ENCODE measurements at regions not wholly inside any gene's neighbourhood (a gene's known extent, or its start where the extent isn't known, plus 50 kb on each side); places are given as distances from the start of the nearest gene placed in this dataset.

DNA sequence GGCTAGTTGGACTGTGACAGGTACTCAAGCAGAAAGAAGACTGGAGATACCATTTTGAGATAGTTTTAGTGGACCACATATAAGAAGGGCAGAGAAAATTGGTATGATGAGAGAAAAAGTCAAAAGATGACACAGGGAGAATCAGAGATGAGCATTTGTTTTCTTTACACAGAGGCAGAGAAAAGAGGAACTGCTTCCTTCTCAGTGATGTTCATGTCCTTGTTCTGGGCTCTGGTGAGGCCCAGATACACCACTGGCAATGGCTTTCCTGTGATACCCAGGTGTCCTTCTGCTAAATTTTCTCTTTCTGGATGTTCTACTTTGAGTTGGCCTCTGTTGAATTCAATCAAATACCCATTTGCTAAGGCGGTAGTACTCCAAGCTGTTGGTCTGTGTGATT lies 1782.7 kb upstream of the SEL1L start:
- WGBS, 2 donors = 70 to 79% methylated on average over 1 of the region's 1 CpG
- H3K27ac ChIP-seq = no peak overlapping the region
- intact Hi-C loops (cut with DNase I) = no loop called here
- FAIRE-seq (no peak), ATAC-seq (no peak), DNase-seq (no peak)
- no peaks in the 10 kb centered on the region for H3K9me3 ChIP-seq
- H3K36me3 ChIP-seq = no peaks in the 10 kb centered on the region
- peaks cover 0 to 2% (median 0%) of the 10 kb centered on the region in 4 donors for H3K27me3 ChIP-seq
- H3K4me1 ChIP-seq = no peaks in the 10 kb centered on the region
- TF ChIP-seq, protein P1, sequence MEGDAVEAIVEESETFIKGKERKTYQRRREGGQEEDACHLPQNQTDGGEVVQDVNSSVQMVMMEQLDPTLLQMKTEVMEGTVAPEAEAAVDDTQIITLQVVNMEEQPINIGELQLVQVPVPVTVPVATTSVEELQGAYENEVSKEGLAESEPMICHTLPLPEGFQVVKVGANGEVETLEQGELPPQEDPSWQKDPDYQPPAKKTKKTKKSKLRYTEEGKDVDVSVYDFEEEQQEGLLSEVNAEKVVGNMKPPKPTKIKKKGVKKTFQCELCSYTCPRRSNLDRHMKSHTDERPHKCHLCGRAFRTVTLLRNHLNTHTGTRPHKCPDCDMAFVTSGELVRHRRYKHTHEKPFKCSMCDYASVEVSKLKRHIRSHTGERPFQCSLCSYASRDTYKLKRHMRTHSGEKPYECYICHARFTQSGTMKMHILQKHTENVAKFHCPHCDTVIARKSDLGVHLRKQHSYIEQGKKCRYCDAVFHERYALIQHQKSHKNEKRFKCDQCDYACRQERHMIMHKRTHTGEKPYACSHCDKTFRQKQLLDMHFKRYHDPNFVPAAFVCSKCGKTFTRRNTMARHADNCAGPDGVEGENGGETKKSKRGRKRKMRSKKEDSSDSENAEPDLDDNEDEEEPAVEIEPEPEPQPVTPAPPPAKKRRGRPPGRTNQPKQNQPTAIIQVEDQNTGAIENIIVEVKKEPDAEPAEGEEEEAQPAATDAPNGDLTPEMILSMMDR (IDR thresholded peaks at IDR 0.05) = no peak
- no peak overlapping the region for H3K4me3 ChIP-seq

DNA sequence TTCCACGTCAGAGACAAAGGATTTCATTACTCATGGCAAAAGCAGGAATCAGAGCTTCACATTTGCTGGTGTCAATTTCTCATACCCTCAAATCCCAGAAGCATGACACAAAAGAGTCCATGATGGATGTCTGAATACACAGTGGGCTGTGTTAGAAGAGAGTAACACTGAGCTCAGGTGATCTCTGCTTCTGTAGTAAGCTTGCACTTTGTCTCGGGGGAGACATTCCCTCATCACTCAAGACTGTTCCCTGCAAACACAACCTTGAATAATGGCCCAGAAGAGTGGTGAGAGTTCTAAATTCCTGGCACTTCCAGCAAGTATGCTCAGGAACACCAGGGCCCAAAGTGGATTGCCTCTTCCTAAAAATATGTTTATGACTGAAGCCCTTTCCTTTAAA lies 1787.2 kb upstream of the SEL1L start:
- Histone ChIP-seq H3K27me3 (peaks cover 0 to 2% (median 0%) of the 10 kb centered on the region in 4 donors), H3K27ac (no peak overlapping the region), H3K4me1 (no peaks in the 10 kb centered on the region), H3K9me3 (no peaks in the 10 kb centered on the region), H3K36me3 (no peaks in the 10 kb centered on the region), H3K4me3 (no peak overlapping the region)
- ATAC-seq (no peak), FAIRE-seq (no peak), DNase-seq (no peak)
- TF ChIP-seq, protein P1 (IDR thresholded peaks at IDR 0.05) = no peak
- intact Hi-C loops (cut with DNase I) = no loop called here
- WGBS, 2 donors = 76 to 93% methylated on average over 2 of the region's 2 CpGs

GRCh38 chr14:83331513-83331912 lies 1797.9 kb upstream of the SEL1L start:
- H3K36me3 ChIP-seq = no peaks in the 10 kb centered on the region
- FAIRE-seq (no peak), DNase-seq (no peak), ATAC-seq (no peak)
- intact Hi-C loops (cut with DNase I) = no loop called here
- no peaks in the 10 kb centered on the region for H3K4me1 ChIP-seq
- H3K9me3 ChIP-seq = no peaks in the 10 kb centered on the region
- no peak overlapping the region for H3K4me3 ChIP-seq
- no peaks in the 10 kb centered on the region for H3K27me3 ChIP-seq
- WGBS, 2 donors = 96% methylated on average over 2 of the region's 2 CpGs
- TF ChIP-seq, protein P1 (IDR thresholded peaks at IDR 0.05) = no peak
- H3K27ac ChIP-seq = no peak overlapping the region

GRCh38 chr14:83342590-83342989 lies 1808.9 kb upstream of the SEL1L start:
- Histone ChIP-seq H3K4me1 (no peaks in the 10 kb centered on the region), H3K27me3 (no peaks in the 10 kb centered on the region), H3K9me3 (no peaks in the 10 kb centered on the region), H3K27ac (no peak overlapping the region), H3K4me3 (no peak overlapping the region), H3K36me3 (no peaks in the 10 kb centered on the region)
- WGBS, 2 donors = 83 to 87% methylated on average over 9 of the region's 9 CpGs
- TF ChIP-seq, protein P1 (IDR thresholded peaks at IDR 0.05) = no peak
- ATAC-seq (no peak), FAIRE-seq (no peak), DNase-seq (no peak)
- intact Hi-C loops (cut with DNase I) = no loop called here

DNA sequence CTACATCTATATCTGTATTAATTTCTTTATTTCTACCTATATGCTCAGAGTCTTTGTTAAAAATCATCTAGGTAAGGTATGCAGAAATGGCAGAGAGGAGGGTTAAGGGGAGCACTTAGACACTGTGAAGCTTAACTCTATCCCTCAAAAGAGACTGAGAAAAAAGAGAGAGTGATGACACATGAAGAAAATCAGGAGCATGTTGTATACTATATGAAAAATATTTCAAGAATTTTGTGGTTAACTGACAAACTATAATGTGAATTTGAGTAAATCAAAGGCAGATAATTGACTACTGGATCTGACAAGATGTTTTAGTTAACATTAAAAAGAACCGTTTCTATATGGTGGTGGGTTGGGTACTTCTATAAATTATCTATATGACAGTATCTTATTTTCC lies 1814.2 kb upstream of the SEL1L start:
- DNase-seq (no peak), FAIRE-seq (no peak), ATAC-seq (no peak)
- TF ChIP-seq, protein P1 (IDR thresholded peaks at IDR 0.05) = no peak
- Histone ChIP-seq H3K27ac (no peak overlapping the region), H3K27me3 (no peaks in the 10 kb centered on the region), H3K4me3 (no peak overlapping the region), H3K4me1 (no peaks in the 10 kb centered on the region), H3K9me3 (no peaks in the 10 kb centered on the region), H3K36me3 (no peaks in the 10 kb centered on the region)
- 42 to 43% methylated on average over 1 of the region's 1 CpG for WGBS, 2 donors
- intact Hi-C loops (cut with DNase I) = no loop called here
